ENCODE measurements at regions not wholly inside any gene's neighbourhood (a gene's known extent, or its start where the extent isn't known, plus 50 kb on each side); places are given as distances from the start of the nearest gene placed in this dataset.

DNA sequence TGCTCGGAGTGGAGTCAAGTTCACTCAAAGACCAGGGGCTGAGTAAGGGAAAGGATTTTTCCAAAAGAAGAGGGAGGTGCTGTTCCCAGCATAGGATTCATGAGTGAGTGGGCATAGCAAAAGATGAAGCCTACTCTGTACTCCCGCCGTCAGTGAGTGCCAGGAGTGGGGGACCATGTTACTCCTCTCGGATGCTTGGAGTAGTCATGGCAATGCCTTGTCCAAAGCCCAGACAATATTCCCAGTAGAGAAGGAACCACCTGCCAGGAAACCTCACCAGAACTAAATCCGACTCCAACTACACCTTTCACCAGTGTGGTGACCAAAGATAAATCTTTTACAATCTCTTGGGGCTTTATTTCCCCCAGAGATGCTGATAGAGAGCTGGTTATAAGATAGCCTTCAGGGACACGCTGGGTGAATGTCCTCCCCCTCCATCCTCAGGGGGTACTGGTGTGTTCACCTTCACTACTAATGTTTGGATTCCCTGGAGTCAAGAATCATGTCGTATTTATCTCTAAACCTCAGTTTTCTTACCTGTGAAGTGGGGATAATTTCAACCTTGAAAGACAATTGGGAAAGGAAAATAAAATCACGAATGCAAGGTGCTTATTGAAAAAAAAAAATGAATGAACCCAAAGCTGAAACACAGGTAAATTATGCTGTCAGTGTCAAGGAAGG, 165.2 kb downstream of the NSG2 start:
- TF ChIP-seq CTCF (IDR thresholded peaks at IDR 0.05) (no peak), POLR2A (IDR thresholded peaks at IDR 0.05) (no peak), POLR2AphosphoS5 (IDR thresholded peaks at IDR 0.05) (no peak), EP300 (IDR thresholded peaks at IDR 0.05) (no peak)

Data from gastroesophageal sphincter (tissue), 3 donors.